Osteoblast (primary cell): ENCODE measurements at regions not wholly inside any gene's neighbourhood (a gene's known extent, or its start where the extent isn't known, plus 50 kb on each side); places are given as distances from the start of the nearest gene placed in this dataset.

Experiments used
- DNase-seq: peaks from one replicate; pipeline ENCODE4 v3.0.0; 2011; ENCODE audit warnings: low spot score, mixed read lengths; ENCODE audit not compliant: insufficient read length; ENCODE audit errors: missing footprints
- H2AFZ ChIP-seq: 2 replicates; pipeline ENCODE4 v1.6.0; 2011; ENCODE audit warnings: mild to moderate bottlenecking, low read length
- H3K27ac ChIP-seq: 2 replicates; pipeline ENCODE4 v1.5.1; 2011; ENCODE audit warnings: mild to moderate bottlenecking, low read depth, low read length, moderate library complexity
- H3K27me3 ChIP-seq: 2 replicates; pipeline ENCODE4 v1.6.0; 2012; ENCODE audit warnings: mild to moderate bottlenecking, control low read depth, inconsistent platforms, low read length, moderate library complexity; ENCODE audit not compliant: insufficient read depth
- H3K36me3 ChIP-seq: 2 replicates; pipeline ENCODE4 v1.5.1; 2011; ENCODE audit warnings: mild to moderate bottlenecking, low read length, control low read depth, moderate library complexity; ENCODE audit not compliant: insufficient read depth
- H3K4me1 ChIP-seq: 2 replicates; pipeline ENCODE4 v1.5.1; 2011; ENCODE audit warnings: mild to moderate bottlenecking, low read length, control low read depth, moderate library complexity; ENCODE audit not compliant: insufficient read depth
- H3K4me2 ChIP-seq: 2 replicates; pipeline ENCODE4 v1.6.0; 2011; ENCODE audit warnings: mild to moderate bottlenecking, low read length; ENCODE audit not compliant: insufficient read depth
- H3K4me3 ChIP-seq: fragments of 200-600 bp; sonication (generic); 3 replicates; pipeline ENCODE4 v1.5.1; 2012; ENCODE audit warnings: mild to moderate bottlenecking, low read length, inconsistent platforms; ENCODE audit not compliant: insufficient read depth
- H3K79me2 ChIP-seq: 2 replicates; pipeline ENCODE4 v1.6.0; 2012; ENCODE audit warnings: mild to moderate bottlenecking, low read length, control low read depth, inconsistent platforms; ENCODE audit not compliant: insufficient read depth
- H3K9me3 ChIP-seq: 2 replicates; pipeline ENCODE4 v1.5.1; 2011; ENCODE audit warnings: low read depth, low read length, control low read depth
- H4K20me1 ChIP-seq: 2 replicates; pipeline ENCODE4 v1.6.0; 2012; ENCODE audit warnings: mild to moderate bottlenecking, low read length, control low read depth; ENCODE audit not compliant: insufficient read depth
- CTCF ChIP-seq: IDR thresholded peaks from 2 replicates; pipeline ENCODE4 v1.5.1; 2011; ENCODE audit warnings: mild to moderate bottlenecking, low read depth, low read length, moderate library complexity; ENCODE audit errors: extremely low read depth

- no peak for TF ChIP-seq CTCF
- Histone ChIP-seq H3K9me3 (no peaks in the 10 kb centered on the region), H3K36me3 (no peaks in the 10 kb centered on the region), H3K79me2 (no peaks in the 10 kb centered on the region), H3K27me3 (peaks cover 14% of the 10 kb centered on the region), H4K20me1 (no peaks in the 10 kb centered on the region), H3K4me2 (no peak overlapping the region), H3K4me1 (no peaks in the 10 kb centered on the region), H2AFZ (no peak overlapping the region), H3K4me3 (no peak overlapping the region), H3K27ac (no peak overlapping the region)
- DNase-seq: no peak
These were observed 121.4 kb upstream of the CD82 start for GRCh38 chr11:44443836-44444769.

- no peak overlapping the region for H3K27ac ChIP-seq
- no peak for DNase-seq
- H4K20me1 ChIP-seq: no peaks in the 10 kb centered on the region
- no peak overlapping the region for H2AFZ ChIP-seq
- H3K9me3 ChIP-seq: no peaks in the 10 kb centered on the region
- H3K27me3 ChIP-seq: peaks cover 14% of the 10 kb centered on the region
- no peaks in the 10 kb centered on the region for H3K4me1 ChIP-seq
- no peak overlapping the region for H3K4me3 ChIP-seq
- TF ChIP-seq CTCF: no peak
- H3K79me2 ChIP-seq: no peaks in the 10 kb centered on the region
- H3K36me3 ChIP-seq: no peaks in the 10 kb centered on the region
- H3K4me2 ChIP-seq: no peak overlapping the region
These were observed 120.6 kb upstream of the CD82 start for GRCh38 chr11:44444770-44445321.

GRCh38 chr11:44445500-44446365 lies 119.7 kb upstream of the CD82 start:
- Histone ChIP-seq H3K79me2 (no peaks in the 10 kb centered on the region), H3K36me3 (no peaks in the 10 kb centered on the region), H3K4me2 (no peak overlapping the region), H3K4me3 (no peak overlapping the region), H4K20me1 (no peaks in the 10 kb centered on the region), H2AFZ (no peak overlapping the region), H3K27me3 (peaks cover 19% of the 10 kb centered on the region), H3K4me1 (no peaks in the 10 kb centered on the region), H3K27ac (no peak overlapping the region), H3K9me3 (no peaks in the 10 kb centered on the region)
- peak; percentile 58 for DNase-seq
- no peak for TF ChIP-seq CTCF
